ENCODE measurements at regions not wholly inside any gene's neighbourhood (a gene's known extent, or its start where the extent isn't known, plus 50 kb on each side); places are given as distances from the start of the nearest gene placed in this dataset.
"Not testable (repeated sequence)": the region's sequence is repeated elsewhere in the genome, so short reads cannot be mapped to it uniquely, and the experiment has no call there.

DNA sequence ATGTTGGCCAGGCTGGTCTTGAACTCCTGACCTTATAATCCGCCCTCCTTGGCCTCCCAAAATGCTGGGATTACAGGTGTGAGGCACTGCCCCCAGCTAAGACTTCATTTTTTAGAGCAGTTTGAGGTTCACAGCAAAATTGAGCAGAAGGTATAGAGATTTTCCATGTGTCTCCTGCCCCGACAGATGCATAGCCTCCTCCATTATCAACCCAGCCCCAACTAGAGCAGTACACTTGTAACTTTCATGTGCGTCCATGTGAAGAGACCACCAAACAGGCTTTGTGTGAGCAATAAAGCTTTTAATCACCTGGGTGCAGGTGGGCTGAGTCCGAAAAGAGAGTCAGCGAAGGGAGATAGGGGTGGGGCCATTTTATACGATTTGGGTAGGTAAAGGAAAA lies 179.1 kb downstream of the CD83 start:
- not testable (repeated sequence) for DNase-seq

DNA sequence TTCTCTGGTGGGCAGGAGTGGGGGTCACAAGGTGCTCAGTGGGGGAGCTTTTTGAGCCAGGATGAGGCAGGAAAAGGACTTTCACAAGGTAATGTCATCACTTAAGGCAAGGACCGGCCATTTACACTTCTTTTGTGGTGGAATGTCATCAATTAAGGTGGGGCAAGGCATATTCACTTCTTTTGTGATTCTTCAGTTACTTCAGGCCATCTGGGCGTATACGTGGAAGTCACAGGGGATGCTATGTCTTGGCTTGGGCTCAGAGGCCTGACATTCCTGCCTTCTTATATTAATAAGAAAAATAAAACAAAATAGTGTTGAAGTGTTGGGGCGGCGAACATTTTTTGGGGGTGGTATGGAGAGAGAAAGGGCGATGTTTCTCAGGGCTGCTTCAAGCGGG lies 179.5 kb downstream of the CD83 start:
- not testable (repeated sequence) for DNase-seq

GRCh38 chr6:14300189-14300588 lies 182.6 kb downstream of the CD83 start:
- not testable (repeated sequence) for DNase-seq

DNA sequence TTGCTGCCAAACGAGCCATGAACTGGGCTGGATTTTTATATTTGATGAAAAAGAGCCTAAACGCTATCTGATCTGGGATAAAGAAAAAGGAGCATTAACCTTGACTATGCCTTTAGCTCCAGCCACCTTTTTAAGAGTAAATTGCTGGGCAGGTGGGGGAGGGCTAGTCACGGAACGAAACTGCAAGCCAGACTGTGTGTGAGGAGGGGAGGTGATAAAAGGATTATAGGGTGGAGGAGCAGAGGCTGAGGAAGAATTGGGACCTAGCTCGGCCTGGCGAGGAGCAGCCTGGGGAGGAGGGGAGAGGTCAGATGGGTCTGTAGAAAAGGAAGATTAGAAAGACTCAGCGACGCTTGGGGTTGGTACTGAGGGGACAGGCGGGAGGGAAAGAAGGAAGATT lies 183.1 kb downstream of the CD83 start:
- DNase-seq: not testable (repeated sequence)

DNA sequence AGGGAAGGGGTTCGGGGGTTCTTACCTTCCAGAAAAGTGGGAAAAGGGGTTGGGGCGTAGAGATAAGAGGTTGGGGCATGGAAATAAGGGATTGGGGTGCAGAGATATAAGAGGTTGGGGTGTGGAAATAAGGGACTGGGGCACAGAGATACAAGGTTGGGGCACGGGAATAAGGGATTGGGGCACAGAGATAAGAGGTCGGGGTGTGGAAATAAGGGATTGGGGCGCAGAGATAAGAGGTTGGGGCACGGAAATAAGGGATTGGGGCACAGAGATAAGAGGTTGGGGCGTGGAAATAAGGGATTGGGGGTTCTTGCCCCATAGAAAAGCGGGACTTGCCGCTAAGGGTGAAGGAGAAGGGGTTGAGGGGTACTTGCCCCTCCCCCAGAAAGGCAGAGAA lies 183.9 kb downstream of the CD83 start:
- DNase-seq: not testable (repeated sequence)

- no peak for DNase-seq
Measured at GRCh38 chr6:14305131-14305530, 187.6 kb downstream of the CD83 start.

DNA sequence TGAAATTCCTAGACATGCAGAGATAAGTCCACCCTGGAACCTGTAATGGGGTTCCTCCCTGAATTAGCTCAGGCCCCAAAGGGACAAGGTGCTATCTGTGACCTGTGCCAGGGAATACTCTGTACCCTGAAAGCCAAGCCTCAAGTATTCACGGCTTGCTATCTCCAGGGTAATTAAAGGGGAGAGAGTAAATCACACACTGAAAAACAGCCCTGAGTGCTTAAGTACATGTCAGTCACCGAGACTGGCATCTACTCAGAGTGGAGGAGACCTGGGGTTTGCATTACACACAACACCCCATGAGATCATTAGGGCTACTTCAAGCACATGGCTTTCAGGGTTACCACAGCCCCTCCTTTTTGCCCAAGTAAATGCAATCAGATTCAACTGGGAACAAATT lies 188.1 kb downstream of the CD83 start:
- no peak for DNase-seq

DNA sequence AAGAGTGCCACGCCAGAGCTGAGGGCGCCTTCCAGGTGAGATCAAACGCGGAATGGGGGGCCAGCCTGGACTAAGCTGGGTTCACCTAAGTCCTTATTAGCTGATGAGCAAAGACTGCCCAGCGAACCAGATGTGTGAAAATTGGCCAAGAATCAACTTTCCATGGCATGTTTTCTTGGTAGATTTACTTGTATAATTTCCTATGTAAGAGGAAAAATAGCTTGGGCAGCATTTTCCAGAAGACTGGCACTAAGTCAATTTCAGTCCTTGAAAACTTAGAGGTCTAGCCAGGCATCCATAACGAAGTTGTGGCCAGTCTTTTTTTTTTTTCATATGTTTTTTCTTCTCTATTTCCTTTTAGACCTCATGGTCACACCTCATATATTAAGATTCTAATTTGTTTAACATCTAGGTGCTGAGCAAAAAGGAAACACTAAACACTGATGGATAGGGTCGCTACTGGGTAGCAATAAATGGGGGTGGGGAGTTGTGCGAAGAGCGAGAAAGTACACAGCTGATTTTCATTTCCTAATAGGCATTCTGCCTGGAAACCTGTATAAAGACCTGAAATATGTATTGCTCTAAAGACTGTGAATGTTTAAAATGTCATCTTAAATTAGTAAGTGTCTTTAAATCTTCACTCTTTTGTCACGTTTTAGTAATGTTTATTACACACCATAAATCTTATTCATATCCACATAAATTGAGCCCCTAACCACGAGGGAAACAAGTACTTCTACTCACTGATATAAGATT lies 188.8 kb downstream of the CD83 start:
- no peak for DNase-seq

- DNase-seq: no peak
Measured at GRCh38 chr6:14309516-14309915, 191.9 kb downstream of the CD83 start.

DNA sequence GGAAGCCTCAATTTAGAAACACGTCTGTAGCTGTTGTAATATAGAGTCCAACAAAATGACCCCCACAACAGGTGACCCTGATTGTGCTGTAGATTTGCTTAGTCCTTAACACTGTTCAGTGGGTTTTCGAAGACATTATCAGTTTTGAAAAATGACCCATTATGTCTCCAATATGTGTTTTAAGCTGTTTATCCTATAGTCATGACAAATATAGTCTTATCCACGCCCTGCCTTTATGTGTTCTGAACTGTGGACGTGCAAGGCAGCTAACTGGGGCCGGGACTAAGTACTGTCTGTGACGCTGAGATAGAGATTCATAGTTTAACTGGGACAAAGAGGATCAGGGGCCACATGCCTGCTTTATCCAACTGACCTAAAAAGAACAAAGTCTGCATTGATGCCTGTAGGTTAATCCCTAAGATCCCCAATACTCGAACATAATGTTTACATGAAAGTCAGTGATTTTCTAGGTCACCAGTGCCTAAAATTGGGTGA lies 192.4 kb downstream of the CD83 start:
- DNase-seq: no peak

GRCh38 chr6:14310960-14311359 lies 193.4 kb downstream of the CD83 start:
- no peak for DNase-seq

DNA sequence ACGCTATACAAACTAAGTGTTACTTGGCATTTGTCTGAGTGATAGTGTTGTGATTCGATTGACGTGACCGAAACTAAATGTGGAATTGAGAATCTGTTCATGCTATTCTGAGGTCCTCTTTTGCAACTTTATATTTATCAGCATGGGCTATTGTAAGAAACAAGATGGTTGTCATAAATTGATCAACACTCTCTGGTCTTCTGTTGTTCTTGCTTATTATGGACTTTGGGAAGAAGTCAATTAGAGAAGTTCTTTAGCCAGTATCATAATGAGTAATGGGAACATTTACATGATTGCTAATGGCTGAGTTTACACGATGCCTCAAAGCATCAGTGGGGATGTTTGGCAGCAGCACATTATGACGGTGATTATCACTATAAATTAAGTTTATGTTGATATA lies 195.0 kb downstream of the CD83 start:
- DNase-seq: no peak

GRCh38 chr6:14313248-14313647 lies 195.7 kb downstream of the CD83 start:
- DNase-seq: no peak

DNA sequence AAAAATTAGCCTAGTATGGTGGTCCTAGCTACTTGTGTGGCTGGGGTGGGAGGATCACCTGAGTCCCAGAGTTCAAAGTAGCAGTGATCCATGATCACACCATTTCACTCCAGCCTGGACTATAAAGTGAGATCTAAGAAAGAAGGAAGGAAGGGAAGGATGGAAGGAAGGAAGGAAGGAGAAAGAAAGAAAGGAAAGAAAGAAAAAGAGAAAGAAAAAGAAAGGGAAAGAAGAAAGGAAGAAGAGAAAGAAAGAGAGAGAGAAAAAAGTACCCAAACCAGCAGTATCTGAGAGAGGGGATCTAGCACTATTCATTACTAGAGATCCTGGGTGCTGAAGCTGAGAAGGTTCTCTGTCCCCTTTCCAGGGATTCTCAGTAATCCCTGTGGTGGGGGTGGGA lies 197.8 kb downstream of the CD83 start:
- no peak for DNase-seq

DNA sequence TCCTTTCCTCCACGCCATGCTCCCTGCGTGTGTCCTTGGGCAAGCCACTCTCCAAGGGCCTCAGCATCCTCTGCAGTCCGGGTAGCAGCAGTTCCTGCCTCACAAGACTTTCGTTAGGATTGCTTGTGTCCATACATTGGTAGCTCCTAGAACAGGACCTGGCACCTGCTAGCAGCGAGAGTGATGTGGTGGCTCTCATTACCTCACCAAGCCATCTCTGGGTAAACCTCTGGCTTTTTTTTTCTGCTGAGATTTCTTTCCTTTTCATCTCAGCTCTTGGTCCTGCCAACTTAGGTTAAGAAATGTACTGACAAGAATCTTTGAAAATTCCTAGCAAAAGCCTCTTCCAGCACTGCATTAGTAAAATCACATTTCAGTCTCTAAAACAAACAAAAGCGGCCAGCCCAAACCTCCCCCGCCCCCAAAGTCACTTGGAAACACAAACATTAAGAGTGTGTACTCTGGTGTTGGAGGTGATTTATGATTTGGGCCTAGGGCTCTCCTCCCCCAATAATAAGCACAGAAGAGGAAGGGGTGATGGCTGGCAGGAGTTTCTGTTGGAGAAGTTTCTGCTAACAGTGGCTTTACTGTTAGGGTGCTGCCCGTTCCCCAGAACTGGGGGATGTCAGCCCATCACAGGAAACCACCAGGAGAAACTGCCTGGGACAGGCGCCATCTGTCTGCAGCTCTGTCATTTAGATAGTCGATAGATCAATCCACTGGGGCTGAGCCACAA lies 199.2 kb downstream of the CD83 start:
- no peak for DNase-seq

DNA sequence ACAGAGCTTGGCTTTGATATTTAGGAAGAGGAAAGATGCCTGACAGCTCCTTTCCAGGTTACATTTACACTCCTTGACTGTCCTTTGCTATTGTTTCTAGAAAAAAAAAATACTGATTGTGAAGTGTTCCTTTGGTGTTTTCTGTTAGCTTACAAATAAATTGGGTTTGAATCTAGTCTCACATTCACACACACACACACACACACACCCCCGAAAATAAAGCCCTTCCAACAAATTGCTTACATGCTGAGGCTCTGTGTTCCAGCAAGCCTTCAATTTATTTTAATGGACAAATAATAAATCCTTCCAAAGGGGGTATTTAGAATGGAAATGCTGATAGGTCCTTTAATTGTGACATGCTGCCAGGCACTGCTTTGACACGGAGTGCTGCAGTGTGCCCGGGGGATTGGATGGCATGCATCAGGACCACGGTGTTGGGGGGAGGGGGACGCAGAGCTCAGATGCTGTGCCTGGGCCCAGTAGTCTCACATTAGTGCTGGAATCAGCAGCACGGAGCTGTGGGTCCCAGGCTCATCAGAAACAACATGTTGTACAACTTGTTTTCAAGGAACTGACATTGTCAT lies 199.9 kb downstream of the CD83 start:
- DNase-seq: no peak

DNA sequence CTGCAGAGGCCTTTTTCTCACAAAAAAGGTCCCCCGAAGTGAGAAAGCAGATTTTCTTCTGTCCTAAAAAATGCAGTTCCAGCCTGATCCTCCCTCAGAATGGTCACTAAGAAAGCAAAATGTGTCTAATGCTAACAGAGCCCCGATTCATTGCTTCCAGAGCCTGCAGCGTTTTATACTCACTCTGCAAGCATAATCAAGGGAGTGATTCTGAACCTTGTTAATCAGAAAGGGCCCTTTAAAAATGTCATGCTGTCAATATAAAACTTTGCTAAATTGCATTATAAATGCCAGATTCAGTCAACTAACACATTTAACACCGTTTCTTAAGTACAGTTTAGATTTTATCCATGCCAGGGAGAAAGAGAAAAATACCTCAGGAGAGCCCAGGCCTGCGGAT lies 202.8 kb downstream of the CD83 start:
- no peak for DNase-seq

DNA sequence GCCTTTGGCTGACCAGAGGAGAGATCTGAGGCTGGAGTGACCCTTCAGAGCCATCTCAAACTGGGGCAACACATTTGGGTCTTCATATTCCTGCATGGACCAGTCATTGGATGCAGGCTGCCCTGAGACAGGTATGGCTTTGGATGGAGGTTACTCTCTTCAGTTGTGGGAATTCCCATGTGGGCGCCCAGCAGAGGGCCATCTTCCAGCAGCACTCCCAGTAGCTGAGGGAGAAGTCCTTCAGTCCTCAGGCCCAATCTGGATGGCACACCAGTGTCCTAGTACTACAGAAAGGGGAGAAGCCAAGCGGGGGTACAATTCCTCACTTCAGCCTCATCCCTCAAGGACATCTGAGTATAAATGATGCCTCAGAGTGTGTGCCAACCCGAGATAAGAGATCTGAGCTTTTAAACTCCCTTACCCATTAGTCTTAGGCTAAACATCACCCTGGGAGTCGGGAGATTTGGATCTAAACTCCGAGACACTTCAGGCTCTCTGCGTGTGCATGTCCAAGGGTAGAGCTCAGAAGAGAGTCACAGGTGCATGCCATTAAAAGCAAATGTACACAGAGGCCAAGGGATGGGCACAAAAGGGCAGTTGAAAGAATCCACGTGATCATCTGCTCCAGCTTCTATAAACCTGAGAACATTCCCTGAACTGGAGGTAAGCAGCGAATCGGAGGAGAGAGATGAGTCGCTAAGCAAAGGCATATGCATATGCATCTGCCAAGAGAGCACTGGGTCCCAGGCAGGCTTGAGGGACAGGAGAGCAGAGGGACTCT lies 204.6 kb downstream of the CD83 start:
- no peak for DNase-seq

GRCh38 chr6:14322841-14323240 lies 205.3 kb downstream of the CD83 start:
- no peak for DNase-seq

DNA sequence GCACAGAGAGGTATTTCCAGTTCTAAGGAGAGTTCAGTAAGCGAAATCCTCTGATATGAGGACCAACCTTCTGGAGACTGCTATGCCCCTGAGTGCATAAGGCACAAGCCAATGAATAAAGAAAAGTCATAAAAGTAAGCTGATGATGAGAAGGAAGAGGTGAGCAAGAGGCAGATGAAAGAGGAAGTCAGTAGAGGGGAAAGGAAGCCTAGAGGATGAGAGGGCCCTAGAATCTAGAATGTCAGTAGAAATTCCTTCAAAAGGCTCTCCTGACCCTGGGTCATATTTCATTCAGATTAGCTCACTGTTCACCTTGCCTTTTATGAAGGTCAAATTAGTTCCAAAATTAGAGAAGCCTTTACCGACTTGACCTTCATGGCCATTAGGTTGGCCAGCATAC lies 209.2 kb downstream of the CD83 start:
- no peak for DNase-seq

GRCh38 chr6:14328163-14328562 lies 210.6 kb downstream of the CD83 start:
- DNase-seq: no peak

DNA sequence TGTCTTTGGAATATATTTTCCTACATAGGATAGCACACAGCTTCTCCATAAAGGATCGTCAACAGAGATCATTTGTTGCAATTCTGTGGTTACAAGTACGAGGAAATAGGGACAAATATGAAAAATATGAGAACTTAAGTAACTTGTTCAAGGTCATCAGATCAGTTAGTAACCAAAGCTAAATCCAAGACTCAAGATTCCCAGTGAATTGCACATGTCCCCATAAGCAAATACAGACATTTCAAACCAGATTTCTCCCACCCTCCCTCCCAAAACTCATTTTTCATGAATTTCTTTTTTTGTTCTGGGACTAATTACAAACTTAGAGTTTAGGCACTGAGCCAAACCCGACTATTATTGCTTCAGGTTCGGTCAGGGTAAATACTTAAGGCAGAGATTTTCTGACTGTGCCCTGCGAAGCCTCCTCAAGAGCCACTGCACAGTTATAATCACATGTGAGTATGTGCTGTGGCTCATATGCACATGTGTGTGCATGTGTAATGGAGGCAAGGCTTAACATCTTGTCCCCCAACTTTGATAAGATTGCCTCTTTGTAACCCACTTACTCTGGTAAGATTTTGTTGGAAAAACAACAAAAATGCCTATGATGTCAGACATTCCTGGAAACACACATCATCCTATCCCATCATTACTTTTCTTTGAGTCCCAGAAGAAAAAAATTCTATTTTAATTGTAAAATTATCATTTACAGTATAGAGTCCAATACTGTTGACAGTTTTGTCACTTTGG lies 216.2 kb downstream of the CD83 start:
- no peak for DNase-seq

Measured in KG1 (cell line).